Sigmoid colon (tissue), 6 donors: ENCODE measurements at regions not wholly inside any gene's neighbourhood (a gene's known extent, or its start where the extent isn't known, plus 50 kb on each side); places are given as distances from the start of the nearest gene placed in this dataset.

Source experiments
- DNase-seq: peaks from one replicate; pipeline ENCODE4 v3.0.0-alpha.2; 2019
- H3K27ac ChIP-seq, 4 donors: fragments of 200-600 bp; sonication (generic); one replicate each; pipeline ENCODE4 v1.5.1; 2016 to 2019; ENCODE audit warnings: mild to moderate bottlenecking in 1 of 4
- H3K27me3 ChIP-seq, 3 donors: fragments of 200-600 bp; sonication (generic); one replicate each; pipeline ENCODE4 v1.5.1; 2019; ENCODE audit warnings: mild to moderate bottlenecking in 1 of 3
- H3K36me3 ChIP-seq, 4 donors: fragments of 200-600 bp; sonication (generic); one replicate each; pipeline ENCODE4 v1.5.1; 2016 to 2019
- H3K4me1 ChIP-seq, 4 donors: fragments of 200-600 bp; sonication (generic); one replicate each; pipeline ENCODE4 v1.5.1; 2017 to 2019
- H3K4me3 ChIP-seq, 4 donors: fragments of 200-600 bp; sonication (generic); one replicate each; pipeline ENCODE4 v1.5.1; 2017 to 2019; ENCODE audit warnings: mild to moderate bottlenecking in 2 of 4, moderate library complexity in 1 of 4
- H3K9me3 ChIP-seq, 4 donors: fragments of 200-600 bp in 3 of 4; sonication (generic) in 3 of 4; one replicate each; pipeline versions ENCODE4 v1.5.1 to v1.6.1; 2013 to 2019
- CTCF ChIP-seq, 4 experiments: fragments of 450-650 bp in 3 of 4; fragments of 200-600 bp in 1 of 4; IDR thresholded peaks; one replicate each; pipeline ENCODE4 v1.5.1; 2016 to 2019; ENCODE audit warnings: antibody characterized with exemption in 4 of 4, mild to moderate bottlenecking in 3 of 4, moderate library complexity in 2 of 4
- EP300 ChIP-seq, 4 donors: sonication (generic); formaldehyde crosslinking; IDR thresholded peaks; one replicate each; pipeline ENCODE4 v1.6.1; 2017; ENCODE audit warnings: antibody characterized with exemption in 4 of 4
- POLR2A ChIP-seq, 2 donors: fragments of 450-650 bp; IDR thresholded peaks; one replicate each; pipeline ENCODE4 v1.6.1; 2016; ENCODE audit warnings: antibody characterized with exemption in 2 of 2, mild to moderate bottlenecking in 2 of 2, moderate library complexity in 2 of 2
- POLR2AphosphoS5 ChIP-seq, 4 donors: sonication (generic); formaldehyde crosslinking; IDR thresholded peaks; one replicate each; pipeline ENCODE4 v1.6.1; 2017; ENCODE audit warnings: antibody characterized with exemption in 4 of 4
- WGBS, 2 donors: extraction: QIAGEN DNeasy Blood & Tissue Kit; methylation state at CpG; one replicate each; pipeline ENCODE4 v1.1.7; 2013; 5-methylcytosine and 5-hydroxymethylcytosine counted together
- intact Hi-C: fragments of 100-400 bp; cut with DNase I; formaldehyde crosslinking; loops from one replicate; pipeline ENCODE4 v1.15.1; 2023
- donor health status: healthy with polysubstance abuse.
- donor health status: healthy.

- Histone ChIP-seq H3K4me3 (no peak overlapping the region), H3K27me3 (no peaks in the 10 kb centered on the region), H3K9me3 (no peaks in the 10 kb centered on the region), H3K36me3 (no peaks in the 10 kb centered on the region), H3K4me1 (peaks cover 0 to 30% (median 25%) of the 10 kb centered on the region in 4 donors), H3K27ac (no peak overlapping the region)
- TF ChIP-seq POLR2A (IDR thresholded peaks at IDR 0.05) (no peak), CTCF (IDR thresholded peaks at IDR 0.05) (no peak), POLR2AphosphoS5 (IDR thresholded peaks at IDR 0.05) (no peak), EP300 (IDR thresholded peaks at IDR 0.05) (no peak)
- DNase-seq = no peak
- intact Hi-C loops = no loop called here
These were observed 99.3 kb upstream of the ERCC6L2 start for GRCh38 chr9:95776176-95776575.

DNA sequence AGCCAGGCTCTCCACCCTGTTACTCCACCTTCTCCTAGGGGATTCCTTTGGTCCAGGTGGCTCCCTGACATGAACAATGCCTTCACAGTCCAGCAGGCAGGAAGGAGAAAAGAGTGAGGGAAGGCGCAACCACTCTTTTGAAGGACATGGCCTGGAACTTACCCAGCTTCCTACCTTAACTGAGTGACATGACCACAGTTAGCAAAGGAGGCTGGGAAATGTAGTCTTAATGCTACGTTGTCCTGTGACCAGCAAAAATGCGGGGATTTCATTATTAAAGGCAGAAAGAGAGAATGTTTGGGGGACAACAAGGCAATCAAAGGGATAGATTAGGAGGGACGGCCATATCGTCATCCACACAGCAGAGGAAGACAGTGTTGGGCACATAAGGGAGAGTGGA is 100.3 kb upstream of the ERCC6L2 start:
- TF ChIP-seq CTCF (IDR thresholded peaks at IDR 0.05) (no peak), POLR2AphosphoS5 (IDR thresholded peaks at IDR 0.05) (no peak), POLR2A (IDR thresholded peaks at IDR 0.05) (no peak), EP300 (IDR thresholded peaks at IDR 0.05) (no peak)
- Histone ChIP-seq H3K27me3 (no peaks in the 10 kb centered on the region), H3K27ac (no peak overlapping the region), H3K36me3 (no peaks in the 10 kb centered on the region), H3K4me3 (no peak overlapping the region), H3K4me1 (peaks cover 0 to 39% (median 29%) of the 10 kb centered on the region in 4 donors), H3K9me3 (no peaks in the 10 kb centered on the region)
- intact Hi-C loops = no loop called here
- no peak for DNase-seq
- WGBS, 2 donors = 97% methylated on average over 5 of the region's 5 CpGs

GRCh38 chr9:95773053-95773418 is 102.5 kb upstream of the ERCC6L2 start:
- no peaks in the 10 kb centered on the region for H3K36me3 ChIP-seq
- peak overlapping the region; percentile 70 to 85 (median 84) for H3K27ac ChIP-seq
- H3K27me3 ChIP-seq = no peaks in the 10 kb centered on the region
- TF ChIP-seq EP300 (IDR thresholded peaks at IDR 0.05) (no peak), CTCF (IDR thresholded peaks at IDR 0.05) (no peak), POLR2A (IDR thresholded peaks at IDR 0.05) (no peak), POLR2AphosphoS5 (IDR thresholded peaks at IDR 0.05) (no peak)
- no peaks in the 10 kb centered on the region for H3K9me3 ChIP-seq
- peak overlapping the region in 1 of 4 donors; percentile 24 for H3K4me3 ChIP-seq
- WGBS, 2 donors = 43 to 50% methylated on average over 3 of the region's 3 CpGs
- peaks cover 0 to 39% (median 26%) of the 10 kb centered on the region in 4 donors for H3K4me1 ChIP-seq
- DNase-seq = no peak
- intact Hi-C loops = loop anchor here (2.0 to 5.0 kb wide), 3 partner anchors 104 to 444 kb away; partner anchors contain the start of genes ERCC6L2 and PTCH1

DNA sequence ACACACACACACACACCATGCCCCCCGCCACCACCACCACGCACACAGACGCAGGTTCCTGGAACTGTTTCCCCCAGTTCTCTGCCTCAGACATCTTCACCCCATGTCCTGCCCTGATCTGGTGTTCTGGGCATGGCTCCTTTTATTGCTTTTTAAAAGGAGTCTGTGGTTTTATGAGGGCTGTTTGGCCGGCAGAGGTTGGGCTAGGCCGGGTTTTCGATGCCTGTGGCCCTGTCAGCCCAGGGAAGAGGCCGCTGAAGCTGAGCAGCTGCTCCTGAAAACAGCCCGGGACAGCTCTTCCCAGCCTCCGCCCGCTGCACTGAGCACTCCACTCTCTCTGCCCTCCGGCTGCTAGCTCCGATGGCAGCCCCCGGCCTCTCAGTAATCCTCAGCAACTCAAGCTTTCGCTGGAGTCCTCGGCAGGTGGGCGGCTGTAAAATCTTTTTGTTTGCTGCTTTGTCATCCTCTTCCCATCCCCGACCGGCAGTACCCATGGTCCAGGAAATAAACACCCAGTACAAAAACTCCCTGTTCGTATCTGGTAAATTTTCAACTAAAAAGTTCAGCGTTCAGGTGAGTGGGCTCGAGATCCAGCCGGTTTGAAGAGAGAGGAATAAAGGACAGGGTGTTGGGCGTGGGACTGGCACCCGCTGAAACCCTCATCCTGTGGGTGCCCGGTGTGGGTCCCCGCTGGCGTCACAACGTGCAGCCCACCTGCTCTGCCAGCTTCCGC is 103.0 kb upstream of the ERCC6L2 start:
- H3K4me3 ChIP-seq = peak overlapping the region; percentile 11 to 25 (median 21)
- TF ChIP-seq CTCF (IDR thresholded peaks at IDR 0.05) (no peak), POLR2AphosphoS5 (IDR thresholded peaks at IDR 0.05) (peak; percentile 58 to 84 (median 70)), POLR2A (IDR thresholded peaks at IDR 0.05) (no peak), EP300 (IDR thresholded peaks at IDR 0.05) (peak in 3 of 4 donors; percentile 39 to 72 (median 52))

More for the DNA sequence above, 103.0 kb upstream of the ERCC6L2 start:
- Histone ChIP-seq H3K4me1 (peaks cover 0 to 39% (median 26%) of the 10 kb centered on the region in 4 donors), H3K27ac (peak overlapping the region; percentile 70 to 85 (median 84)), H3K9me3 (no peaks in the 10 kb centered on the region), H3K27me3 (no peaks in the 10 kb centered on the region), H3K36me3 (no peaks in the 10 kb centered on the region)
- 8 to 36% methylated on average over 29 of the region's 29 CpGs for WGBS, 2 donors
- intact Hi-C loops = loop anchor here (2.0 to 5.0 kb wide), 3 partner anchors 105 to 445 kb away; partner anchors contain the start of genes ERCC6L2 and PTCH1
- peak; percentile 93 for DNase-seq
